Neural progenitor cell (in vitro differentiated cells): ENCODE measurements at regions not wholly inside any gene's neighbourhood (a gene's known extent, or its start where the extent isn't known, plus 50 kb on each side); places are given as distances from the start of the nearest gene placed in this dataset.

Experiments used
- CTCF ChIP-seq: fragments of 200-600 bp; sonication (generic); IDR thresholded peaks from 2 replicates; pipeline ENCODE4 v1.5.1; 2017; ENCODE audit warnings: antibody characterized with exemption, mild to moderate bottlenecking
- EZH2 ChIP-seq: fragments of 200-600 bp; sonication (generic); IDR thresholded peaks from 2 replicates; pipeline ENCODE4 v1.6.1; 2017; ENCODE audit warnings: antibody characterized with exemption, mild to moderate bottlenecking, moderate library complexity
- EZH2phosphoT487 ChIP-seq: fragments of 200-600 bp; sonication (generic); IDR thresholded peaks from 2 replicates; pipeline ENCODE4 v1.6.1; 2017; ENCODE audit warnings: antibody characterized with exemption

- no peak for TF ChIP-seq CTCF
- no peak for TF ChIP-seq EZH2phosphoT487
- no peak for TF ChIP-seq EZH2
Observed at GRCh38 chr4:126435491-126435890, 1120.7 kb downstream of the FAT4 start.
